ENCODE measurements at regions not wholly inside any gene's neighbourhood (a gene's known extent, or its start where the extent isn't known, plus 50 kb on each side); places are given as distances from the start of the nearest gene placed in this dataset.

GRCh38 chr5:40160435-40160834, 519.3 kb upstream of the PTGER4 start:
- Histone ChIP-seq H2BK5ac (ENCODE audit: low read length) (no peak overlapping the region), H3K18ac (ENCODE audit: low read length) (no peak overlapping the region), H2BK120ac (ENCODE audit: low read depth, low read length) (no peak overlapping the region), H2BK15ac (replicated peaks; ENCODE audit: low read depth) (no peak overlapping the region), H3K36me3 (ENCODE audit: control insufficient read depth, insufficient read depth, low read length) (no peaks in the 10 kb centered on the region), H3K4ac (ENCODE audit: low read depth, low read length) (no peak overlapping the region), H2AK5ac (ENCODE audit: low read length) (no peak overlapping the region), H3K79me1 (ENCODE audit: low read length) (no peaks in the 10 kb centered on the region), H3K9ac (ENCODE audit: low read length) (no peak overlapping the region), H4K8ac (ENCODE audit: low read depth, low read length) (no peak overlapping the region), H3K23ac (ENCODE audit: low read length) (no peak overlapping the region), H3K56ac (ENCODE audit: low read length) (no peak overlapping the region), H3K4me1 (ENCODE audit: control insufficient read depth, low read depth, low read length) (no peaks in the 10 kb centered on the region), H3K27ac (ENCODE audit: low read depth, low read length) (no peak overlapping the region), H3K27me3 (ENCODE audit: insufficient read depth, low read length, poor library complexity) (no peaks in the 10 kb centered on the region), H4K5ac (ENCODE audit: low read length) (no peak overlapping the region), H3K4me3 (ENCODE audit: low read length) (no peak overlapping the region), H3K4me2 (ENCODE audit: low read length) (no peak overlapping the region), H3K79me2 (ENCODE audit: control insufficient read depth, insufficient read depth, low read length) (no peaks in the 10 kb centered on the region)
- DNase-seq = no peak
- WGBS (ENCODE audit: extremely low coverage, insufficient coverage, low lambda C conversion rate) = no CpG with 5 or more reads among the region's 7 CpGs

- Histone ChIP-seq H3K4me1 (ENCODE audit: control insufficient read depth, low read depth, low read length) (no peaks in the 10 kb centered on the region), H3K23ac (ENCODE audit: low read length) (no peak overlapping the region), H2BK120ac (ENCODE audit: low read depth, low read length) (no peak overlapping the region), H3K18ac (ENCODE audit: low read length) (no peak overlapping the region), H3K27ac (ENCODE audit: low read depth, low read length) (no peak overlapping the region), H4K5ac (ENCODE audit: low read length) (no peak overlapping the region), H3K9ac (ENCODE audit: low read length) (no peak overlapping the region), H3K36me3 (ENCODE audit: control insufficient read depth, insufficient read depth, low read length) (no peaks in the 10 kb centered on the region), H3K56ac (ENCODE audit: low read length) (no peak overlapping the region), H3K27me3 (ENCODE audit: insufficient read depth, low read length, poor library complexity) (no peaks in the 10 kb centered on the region), H4K8ac (ENCODE audit: low read depth, low read length) (no peak overlapping the region), H2AK5ac (ENCODE audit: low read length) (no peak overlapping the region), H3K79me1 (ENCODE audit: low read length) (no peaks in the 10 kb centered on the region), H2BK15ac (replicated peaks; ENCODE audit: low read depth) (no peak overlapping the region), H3K79me2 (ENCODE audit: control insufficient read depth, insufficient read depth, low read length) (no peaks in the 10 kb centered on the region), H3K4ac (ENCODE audit: low read depth, low read length) (no peak overlapping the region), H3K4me3 (ENCODE audit: low read length) (no peak overlapping the region), H3K4me2 (ENCODE audit: low read length) (no peak overlapping the region), H2BK5ac (ENCODE audit: low read length) (no peak overlapping the region)
- no CpG with 5 or more reads among the region's 1 CpG for WGBS (ENCODE audit: extremely low coverage, insufficient coverage, low lambda C conversion rate)
- DNase-seq = no peak
Measured at GRCh38 chr5:40154194-40154593, 525.5 kb upstream of the PTGER4 start.

GRCh38 chr5:40150896-40151295, 528.8 kb upstream of the PTGER4 start:
- WGBS (ENCODE audit: extremely low coverage, insufficient coverage, low lambda C conversion rate) = no CpG with 5 or more reads among the region's 1 CpG
- DNase-seq = peak; percentile 8

GRCh38 chr5:40141896-40142295, 537.8 kb upstream of the PTGER4 start:
- Histone ChIP-seq H3K4me1 (ENCODE audit: control insufficient read depth, low read depth, low read length) (no peaks in the 10 kb centered on the region), H3K4ac (ENCODE audit: low read depth, low read length) (no peak overlapping the region), H3K4me3 (ENCODE audit: low read length) (no peak overlapping the region), H3K18ac (ENCODE audit: low read length) (no peak overlapping the region), H3K36me3 (ENCODE audit: control insufficient read depth, insufficient read depth, low read length) (no peaks in the 10 kb centered on the region), H4K5ac (ENCODE audit: low read length) (no peak overlapping the region), H4K8ac (ENCODE audit: low read depth, low read length) (no peak overlapping the region), H3K56ac (ENCODE audit: low read length) (no peak overlapping the region), H2AK5ac (ENCODE audit: low read length) (no peak overlapping the region), H2BK120ac (ENCODE audit: low read depth, low read length) (no peak overlapping the region), H3K79me1 (ENCODE audit: low read length) (no peaks in the 10 kb centered on the region), H2BK5ac (ENCODE audit: low read length) (no peak overlapping the region), H3K27ac (ENCODE audit: low read depth, low read length) (no peak overlapping the region), H3K27me3 (ENCODE audit: insufficient read depth, low read length, poor library complexity) (no peaks in the 10 kb centered on the region), H2BK15ac (replicated peaks; ENCODE audit: low read depth) (no peak overlapping the region), H3K23ac (ENCODE audit: low read length) (no peak overlapping the region), H3K79me2 (ENCODE audit: control insufficient read depth, insufficient read depth, low read length) (no peaks in the 10 kb centered on the region), H3K4me2 (ENCODE audit: low read length) (no peak overlapping the region), H3K9ac (ENCODE audit: low read length) (no peak overlapping the region)
- DNase-seq = no peak

More at GRCh38 chr5:40150896-40151295, 528.8 kb upstream of the PTGER4 start:
- H4K8ac ChIP-seq (ENCODE audit: low read depth, low read length) = no peak overlapping the region
- no peak overlapping the region for H2BK120ac ChIP-seq (ENCODE audit: low read depth, low read length)
- H3K9ac ChIP-seq (ENCODE audit: low read length) = no peak overlapping the region
- H2BK5ac ChIP-seq (ENCODE audit: low read length) = no peak overlapping the region
- H3K23ac ChIP-seq (ENCODE audit: low read length) = no peak overlapping the region
- no peaks in the 10 kb centered on the region for H3K4me1 ChIP-seq (ENCODE audit: control insufficient read depth, low read depth, low read length)
- H3K18ac ChIP-seq (ENCODE audit: low read length) = no peak overlapping the region
- H3K79me2 ChIP-seq (ENCODE audit: control insufficient read depth, insufficient read depth, low read length) = no peaks in the 10 kb centered on the region
- H3K79me1 ChIP-seq (ENCODE audit: low read length) = no peaks in the 10 kb centered on the region
- H3K4ac ChIP-seq (ENCODE audit: low read depth, low read length) = no peak overlapping the region
- no peak overlapping the region for H3K4me3 ChIP-seq (ENCODE audit: low read length)
- H2AK5ac ChIP-seq (ENCODE audit: low read length) = no peak overlapping the region
- H2BK15ac ChIP-seq (replicated peaks; ENCODE audit: low read depth) = no peak overlapping the region
- H3K4me2 ChIP-seq (ENCODE audit: low read length) = no peak overlapping the region
- H3K36me3 ChIP-seq (ENCODE audit: control insufficient read depth, insufficient read depth, low read length) = no peaks in the 10 kb centered on the region
- H4K5ac ChIP-seq (ENCODE audit: low read length) = no peak overlapping the region
- H3K27ac ChIP-seq (ENCODE audit: low read depth, low read length) = no peak overlapping the region
- no peaks in the 10 kb centered on the region for H3K27me3 ChIP-seq (ENCODE audit: insufficient read depth, low read length, poor library complexity)
- H3K56ac ChIP-seq (ENCODE audit: low read length) = no peak overlapping the region

- Histone ChIP-seq H2BK15ac (replicated peaks; ENCODE audit: low read depth) (no peak overlapping the region), H3K27me3 (ENCODE audit: insufficient read depth, low read length, poor library complexity) (no peaks in the 10 kb centered on the region), H2BK120ac (ENCODE audit: low read depth, low read length) (no peak overlapping the region), H2AK5ac (ENCODE audit: low read length) (no peak overlapping the region), H2BK5ac (ENCODE audit: low read length) (no peak overlapping the region), H3K4me3 (ENCODE audit: low read length) (no peak overlapping the region), H3K4me2 (ENCODE audit: low read length) (no peak overlapping the region), H3K4ac (ENCODE audit: low read depth, low read length) (no peak overlapping the region), H3K36me3 (ENCODE audit: control insufficient read depth, insufficient read depth, low read length) (no peaks in the 10 kb centered on the region), H3K79me2 (ENCODE audit: control insufficient read depth, insufficient read depth, low read length) (no peaks in the 10 kb centered on the region), H4K5ac (ENCODE audit: low read length) (no peak overlapping the region), H3K79me1 (ENCODE audit: low read length) (no peaks in the 10 kb centered on the region), H3K4me1 (ENCODE audit: control insufficient read depth, low read depth, low read length) (no peaks in the 10 kb centered on the region), H3K23ac (ENCODE audit: low read length) (no peak overlapping the region), H3K27ac (ENCODE audit: low read depth, low read length) (no peak overlapping the region), H3K9ac (ENCODE audit: low read length) (no peak overlapping the region), H3K18ac (ENCODE audit: low read length) (no peak overlapping the region), H3K56ac (ENCODE audit: low read length) (no peak overlapping the region), H4K8ac (ENCODE audit: low read depth, low read length) (no peak overlapping the region)
- no CpG with 5 or more reads among the region's 3 CpGs for WGBS (ENCODE audit: extremely low coverage, insufficient coverage, low lambda C conversion rate)
- DNase-seq = no peak
Measured at GRCh38 chr5:40141418-40141817, 538.3 kb upstream of the PTGER4 start.

- Histone ChIP-seq H2BK15ac (replicated peaks; ENCODE audit: low read depth) (no peak overlapping the region), H3K4me2 (ENCODE audit: low read length) (no peak overlapping the region), H3K4me1 (ENCODE audit: control insufficient read depth, low read depth, low read length) (no peaks in the 10 kb centered on the region), H2BK120ac (ENCODE audit: low read depth, low read length) (no peak overlapping the region), H3K79me2 (ENCODE audit: control insufficient read depth, insufficient read depth, low read length) (no peaks in the 10 kb centered on the region), H4K5ac (ENCODE audit: low read length) (no peak overlapping the region), H3K27ac (ENCODE audit: low read depth, low read length) (no peak overlapping the region), H3K9ac (ENCODE audit: low read length) (no peak overlapping the region), H3K36me3 (ENCODE audit: control insufficient read depth, insufficient read depth, low read length) (no peaks in the 10 kb centered on the region), H3K79me1 (ENCODE audit: low read length) (no peaks in the 10 kb centered on the region), H3K23ac (ENCODE audit: low read length) (no peak overlapping the region), H3K18ac (ENCODE audit: low read length) (no peak overlapping the region), H3K56ac (ENCODE audit: low read length) (no peak overlapping the region), H4K8ac (ENCODE audit: low read depth, low read length) (no peak overlapping the region), H3K4me3 (ENCODE audit: low read length) (no peak overlapping the region), H3K4ac (ENCODE audit: low read depth, low read length) (no peak overlapping the region), H2BK5ac (ENCODE audit: low read length) (no peak overlapping the region), H3K27me3 (ENCODE audit: insufficient read depth, low read length, poor library complexity) (no peaks in the 10 kb centered on the region), H2AK5ac (ENCODE audit: low read length) (no peak overlapping the region)
- no CpG with 5 or more reads among the region's 1 CpG for WGBS (ENCODE audit: extremely low coverage, insufficient coverage, low lambda C conversion rate)
- no peak for DNase-seq
Measured at GRCh38 chr5:40137223-40137622, 542.5 kb upstream of the PTGER4 start.
